Astrocyte of the spinal cord (primary cell): ENCODE measurements at regions not wholly inside any gene's neighbourhood (a gene's known extent, or its start where the extent isn't known, plus 50 kb on each side); places are given as distances from the start of the nearest gene placed in this dataset.
"Not testable (repeated sequence)": the region's sequence is repeated elsewhere in the genome, so short reads cannot be mapped to it uniquely, and the experiment has no call there.

Source experiments
- DNase-seq: peaks from one replicate; pipeline ENCODE4 v3.0.0; 2011; ENCODE audit warnings: low read depth, low spot score
- H3K4me3 ChIP-seq: 2 replicates; pipeline ENCODE4 v1.5.1; 2011; ENCODE audit warnings: low read depth, mild to moderate bottlenecking, low read length, moderate library complexity
- CTCF ChIP-seq: IDR thresholded peaks from 2 replicates; pipeline ENCODE4 v1.5.1; 2012; ENCODE audit warnings: low read depth, mild to moderate bottlenecking, low read length, inconsistent platforms
- in situ Hi-C: cut with HindIII; loops from 2 replicates; pipeline ENCODE4 v1.10.0; 2017; ENCODE audit warnings: low sequenced_read_pairs

DNA sequence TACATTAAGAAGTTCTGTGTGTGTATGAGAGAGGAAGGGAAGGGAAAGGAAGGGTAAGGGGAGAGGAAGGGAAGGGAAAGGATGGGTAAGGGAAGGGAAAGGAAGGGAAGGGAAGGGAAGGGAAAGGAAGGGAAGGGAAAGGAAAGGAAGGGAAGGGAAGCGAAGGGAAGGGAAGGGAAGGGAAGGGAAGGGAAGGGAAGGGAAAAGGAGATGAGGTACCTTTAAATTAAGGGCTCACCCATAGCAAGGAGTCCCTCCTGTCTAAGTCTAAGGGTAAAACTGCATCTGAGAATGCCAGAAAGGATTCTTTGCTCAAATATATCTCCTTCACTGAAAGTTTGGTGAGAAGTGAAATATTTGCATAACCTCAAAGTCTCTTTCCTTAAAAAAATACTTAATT is 572.1 kb upstream of the ADAMTS9 start:
- in situ Hi-C loops: no loop called here
- no peak for TF ChIP-seq CTCF
- no peak overlapping the region for H3K4me3 ChIP-seq
- no peak for DNase-seq

DNA sequence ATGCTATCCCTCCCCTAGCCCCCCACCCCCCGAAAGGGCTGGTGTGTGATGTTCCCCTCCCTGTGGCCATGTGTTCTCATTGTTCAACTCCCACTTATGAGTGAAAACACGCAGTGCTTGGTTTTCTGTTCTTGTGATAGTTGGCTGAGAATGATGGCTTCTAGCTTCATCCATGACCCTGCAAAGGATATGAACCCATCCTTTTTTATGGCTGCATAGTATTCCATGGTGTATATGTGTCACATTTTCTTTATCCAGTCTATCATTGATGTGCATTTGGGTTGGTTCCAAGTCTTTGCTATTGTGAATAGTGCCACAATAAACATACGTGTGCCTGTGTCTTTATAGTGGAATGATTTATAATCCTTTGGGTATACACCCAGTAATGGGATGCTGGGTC is 565.1 kb upstream of the ADAMTS9 start:
- H3K4me3 ChIP-seq, DNase-seq, in situ Hi-C loops: not testable (repeated sequence)

- H3K4me3 ChIP-seq: no peak overlapping the region
- no peak for TF ChIP-seq CTCF
- in situ Hi-C loops: no loop called here
- no peak for DNase-seq
Observed at GRCh38 chr3:65252266-65252665, 564.5 kb upstream of the ADAMTS9 start.

GRCh38 chr3:65251375-65251774 is 563.6 kb upstream of the ADAMTS9 start:
- in situ Hi-C loops: no loop called here
- TF ChIP-seq CTCF: no peak
- no peak for DNase-seq
- H3K4me3 ChIP-seq: no peak overlapping the region

DNA sequence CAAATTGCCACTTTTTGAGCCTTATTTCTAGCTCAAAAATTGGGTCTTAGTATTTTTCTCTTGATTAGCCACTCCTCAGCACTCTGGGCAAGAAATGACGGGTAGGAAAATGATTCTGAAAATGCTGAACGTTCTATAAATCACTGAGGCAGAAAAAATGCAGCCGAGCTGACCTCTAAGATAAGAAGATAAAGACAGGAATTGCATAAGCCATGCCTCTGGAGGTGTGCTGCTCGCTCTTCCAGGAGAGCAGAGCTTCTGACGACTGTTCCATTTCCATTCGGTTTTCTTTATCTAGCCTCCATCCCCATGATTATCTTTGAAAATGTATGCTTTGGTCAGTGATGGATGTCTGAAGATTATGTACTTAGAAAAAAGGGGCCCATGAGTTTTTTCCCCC is 558.8 kb upstream of the ADAMTS9 start:
- in situ Hi-C loops: no loop called here
- TF ChIP-seq CTCF: no peak
- H3K4me3 ChIP-seq: no peak overlapping the region
- no peak for DNase-seq

GRCh38 chr3:65245133-65246063 is 557.6 kb upstream of the ADAMTS9 start:
- H3K4me3 ChIP-seq: no peak overlapping the region
- DNase-seq: peak; percentile 26
- in situ Hi-C loops: no loop called here
- peak; percentile 49 for TF ChIP-seq CTCF

GRCh38 chr3:65240366-65240765 is 552.6 kb upstream of the ADAMTS9 start:
- H3K4me3 ChIP-seq: no peak overlapping the region
- TF ChIP-seq CTCF: no peak
- no peak for DNase-seq
- in situ Hi-C loops: no loop called here
